ENCODE measurements at regions not wholly inside any gene's neighbourhood (a gene's known extent, or its start where the extent isn't known, plus 50 kb on each side); places are given as distances from the start of the nearest gene placed in this dataset.

DNA sequence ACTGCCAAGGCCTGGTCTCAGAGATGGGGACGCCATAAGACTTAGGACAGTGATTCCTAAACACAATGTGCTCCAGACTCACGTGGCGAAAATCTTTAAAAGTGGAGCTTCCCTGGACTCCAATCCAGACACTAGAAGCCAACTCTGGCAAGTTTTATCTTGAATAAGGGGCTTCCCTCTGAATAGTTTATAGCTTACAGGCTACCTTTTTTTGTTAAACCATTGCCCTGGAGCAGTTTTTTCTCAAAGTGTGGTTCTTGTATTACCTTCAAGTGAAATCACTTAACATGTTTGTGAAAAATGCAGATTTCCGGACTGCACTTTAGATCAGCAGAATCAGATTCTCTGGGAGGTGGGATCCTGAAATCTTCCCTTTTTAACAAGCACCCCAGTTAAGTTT is 171.7 kb upstream of the PHF14 start:
- no peak overlapping the region for H3K27ac Mint-ChIP-seq
- no peak for DNase-seq
- Histone ChIP-seq H3K27ac (ENCODE audit: low read depth in 1 of 2, low read length in 2 of 2) (no peak overlapping the region), H3K36me3 (ENCODE audit: insufficient read depth, low read length) (no peaks in the 10 kb centered on the region), H3K4me1 (ENCODE audit: insufficient read depth, low read length) (no peaks in the 10 kb centered on the region), H3K9me3 (ENCODE audit: control insufficient read depth in 1 of 2, insufficient read depth in 1 of 2, low read length in 2 of 2) (no peaks in the 10 kb centered on the region), H3K27me3 (ENCODE audit: control insufficient read depth in 1 of 2, insufficient read depth in 2 of 2, low read length in 2 of 2) (no peaks in the 10 kb centered on the region), H3K4me3 (ENCODE audit: low read length) (no peak overlapping the region)
- no peaks in the 10 kb centered on the region for H3K36me3 Mint-ChIP-seq (ENCODE audit: low read depth)
- H3K9me3 Mint-ChIP-seq: no peaks in the 10 kb centered on the region
- H3K4me1 Mint-ChIP-seq (ENCODE audit: low read depth): no peaks in the 10 kb centered on the region
- intact Hi-C loops (cut with DNase I, micrococcal nuclease): no loop called here
- ATAC-seq (ENCODE audit: poor library complexity): no peak
- H3K27me3 Mint-ChIP-seq: no peaks in the 10 kb centered on the region
- POLR2A ChIA-PET: no interaction called here
- CTCF ChIA-PET: no interaction called here
- TF ChIP-seq, protein P1, sequence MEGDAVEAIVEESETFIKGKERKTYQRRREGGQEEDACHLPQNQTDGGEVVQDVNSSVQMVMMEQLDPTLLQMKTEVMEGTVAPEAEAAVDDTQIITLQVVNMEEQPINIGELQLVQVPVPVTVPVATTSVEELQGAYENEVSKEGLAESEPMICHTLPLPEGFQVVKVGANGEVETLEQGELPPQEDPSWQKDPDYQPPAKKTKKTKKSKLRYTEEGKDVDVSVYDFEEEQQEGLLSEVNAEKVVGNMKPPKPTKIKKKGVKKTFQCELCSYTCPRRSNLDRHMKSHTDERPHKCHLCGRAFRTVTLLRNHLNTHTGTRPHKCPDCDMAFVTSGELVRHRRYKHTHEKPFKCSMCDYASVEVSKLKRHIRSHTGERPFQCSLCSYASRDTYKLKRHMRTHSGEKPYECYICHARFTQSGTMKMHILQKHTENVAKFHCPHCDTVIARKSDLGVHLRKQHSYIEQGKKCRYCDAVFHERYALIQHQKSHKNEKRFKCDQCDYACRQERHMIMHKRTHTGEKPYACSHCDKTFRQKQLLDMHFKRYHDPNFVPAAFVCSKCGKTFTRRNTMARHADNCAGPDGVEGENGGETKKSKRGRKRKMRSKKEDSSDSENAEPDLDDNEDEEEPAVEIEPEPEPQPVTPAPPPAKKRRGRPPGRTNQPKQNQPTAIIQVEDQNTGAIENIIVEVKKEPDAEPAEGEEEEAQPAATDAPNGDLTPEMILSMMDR (IDR thresholded peaks at IDR 0.05): no peak
- H3K4me3 Mint-ChIP-seq: no peak overlapping the region

DNA sequence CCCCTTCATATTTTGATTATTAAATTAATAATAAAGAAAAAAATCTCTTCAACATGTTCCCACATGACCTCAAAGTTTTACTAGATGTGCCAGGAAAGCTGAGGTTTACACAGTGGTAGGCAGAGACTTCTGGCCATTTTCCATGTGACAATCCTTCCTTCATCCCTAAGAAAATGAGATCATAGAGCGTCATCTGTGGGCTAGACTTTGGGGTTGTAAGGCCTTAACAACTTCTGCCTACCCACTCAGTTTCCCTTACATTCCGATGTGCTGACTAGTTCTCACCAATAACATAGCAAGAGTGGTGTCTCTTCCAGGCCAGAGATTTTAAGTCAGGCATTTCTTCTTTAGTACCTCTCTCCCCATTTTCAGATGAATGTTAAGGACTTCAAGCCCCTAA is 171.1 kb upstream of the PHF14 start:
- no peak for ATAC-seq (ENCODE audit: poor library complexity)
- Mint-ChIP-seq H3K9me3 (no peaks in the 10 kb centered on the region), H3K27me3 (no peaks in the 10 kb centered on the region), H3K36me3 (ENCODE audit: low read depth) (no peaks in the 10 kb centered on the region), H3K27ac (no peak overlapping the region), H3K4me1 (ENCODE audit: low read depth) (no peaks in the 10 kb centered on the region), H3K4me3 (no peak overlapping the region)
- H3K27me3 ChIP-seq (ENCODE audit: control insufficient read depth in 1 of 2, insufficient read depth in 2 of 2, low read length in 2 of 2): no peaks in the 10 kb centered on the region
- no peak for DNase-seq
- intact Hi-C loops (cut with DNase I, micrococcal nuclease): no loop called here
- H3K27ac ChIP-seq (ENCODE audit: low read depth in 1 of 2, low read length in 2 of 2): no peak overlapping the region
- ChIA-PET POLR2A (no interaction called here), CTCF (no interaction called here)
- TF ChIP-seq, protein P1 (IDR thresholded peaks at IDR 0.05): no peak
- no peak overlapping the region for H3K4me3 ChIP-seq (ENCODE audit: low read length)
- H3K36me3 ChIP-seq (ENCODE audit: insufficient read depth, low read length): no peaks in the 10 kb centered on the region
- H3K4me1 ChIP-seq (ENCODE audit: insufficient read depth, low read length): no peaks in the 10 kb centered on the region
- H3K9me3 ChIP-seq (ENCODE audit: control insufficient read depth in 1 of 2, insufficient read depth in 1 of 2, low read length in 2 of 2): no peaks in the 10 kb centered on the region

DNA sequence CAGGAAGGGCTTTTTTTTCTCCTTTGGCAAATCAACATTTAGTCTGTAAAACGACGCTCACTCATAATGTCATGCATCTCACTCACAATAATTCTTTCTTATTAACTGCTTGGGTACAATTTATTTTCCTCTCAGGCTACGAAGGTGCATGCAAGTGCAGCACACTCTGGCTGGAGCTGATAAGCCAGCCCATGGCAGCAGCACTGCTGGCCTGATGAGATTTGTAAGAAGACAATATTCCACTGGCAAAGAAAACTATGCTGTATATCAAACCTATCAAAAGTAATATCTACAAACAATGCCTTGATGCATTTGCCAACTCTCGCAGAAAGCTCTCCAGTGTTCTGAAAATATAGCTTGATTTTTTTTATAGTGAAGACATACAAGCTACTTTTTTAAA is 170.0 kb upstream of the PHF14 start:
- CTCF ChIA-PET: no interaction called here
- Histone ChIP-seq H3K4me1 (ENCODE audit: insufficient read depth, low read length) (no peaks in the 10 kb centered on the region), H3K4me3 (ENCODE audit: low read length) (no peak overlapping the region), H3K27ac (ENCODE audit: low read depth in 1 of 2, low read length in 2 of 2) (no peak overlapping the region), H3K9me3 (ENCODE audit: control insufficient read depth in 1 of 2, insufficient read depth in 1 of 2, low read length in 2 of 2) (no peaks in the 10 kb centered on the region), H3K27me3 (ENCODE audit: control insufficient read depth in 1 of 2, insufficient read depth in 2 of 2, low read length in 2 of 2) (no peaks in the 10 kb centered on the region), H3K36me3 (ENCODE audit: insufficient read depth, low read length) (no peaks in the 10 kb centered on the region)
- POLR2A ChIA-PET: interaction anchor here (0.6 kb wide), 1 partner anchor 120 kb away, joined by 3 read pairs; no protein-coding TSS in a partner anchor
- intact Hi-C loops (cut with DNase I, micrococcal nuclease): no loop called here
- H3K36me3 Mint-ChIP-seq (ENCODE audit: low read depth): no peaks in the 10 kb centered on the region
- ATAC-seq (ENCODE audit: poor library complexity): no peak
- H3K4me1 Mint-ChIP-seq (ENCODE audit: low read depth): no peaks in the 10 kb centered on the region
- TF ChIP-seq, protein P1 (IDR thresholded peaks at IDR 0.05): no peak
- no peaks in the 10 kb centered on the region for H3K27me3 Mint-ChIP-seq
- no peaks in the 10 kb centered on the region for H3K9me3 Mint-ChIP-seq
- no peak overlapping the region for H3K4me3 Mint-ChIP-seq
- no peak for DNase-seq
- H3K27ac Mint-ChIP-seq: no peak overlapping the region
